Kidney epithelial cell (primary cell): ENCODE measurements at regions not wholly inside any gene's neighbourhood (a gene's known extent, or its start where the extent isn't known, plus 50 kb on each side); places are given as distances from the start of the nearest gene placed in this dataset.

Source experiments
- DNase-seq: peaks from one replicate; pipeline ENCODE4 v3.0.0-alpha.2; 2010; ENCODE audit warnings: low read depth
- H3K27me3 ChIP-seq: 2 replicates; pipeline ENCODE4 v1.6.0; 2011; ENCODE audit warnings: low read length; ENCODE audit not compliant: control insufficient read depth, insufficient read depth
- H3K36me3 ChIP-seq: 2 replicates; pipeline ENCODE4 v1.5.1; 2011; ENCODE audit warnings: low read length; ENCODE audit not compliant: control insufficient read depth, insufficient read depth
- H3K4me3 ChIP-seq: 2 replicates; pipeline ENCODE4 v1.5.1; 2011; ENCODE audit warnings: low read depth, mild to moderate bottlenecking, control low read depth, low read length
- TF ChIP-seq, protein P1 (sequence below): IDR thresholded peaks from 2 replicates; pipeline ENCODE4 v1.5.1; 2011; ENCODE audit warnings: mild to moderate bottlenecking, moderate library complexity, low read length, control low read depth, inconsistent platforms; ENCODE audit not compliant: insufficient read depth, poor library complexity, severe bottlenecking

DNA sequence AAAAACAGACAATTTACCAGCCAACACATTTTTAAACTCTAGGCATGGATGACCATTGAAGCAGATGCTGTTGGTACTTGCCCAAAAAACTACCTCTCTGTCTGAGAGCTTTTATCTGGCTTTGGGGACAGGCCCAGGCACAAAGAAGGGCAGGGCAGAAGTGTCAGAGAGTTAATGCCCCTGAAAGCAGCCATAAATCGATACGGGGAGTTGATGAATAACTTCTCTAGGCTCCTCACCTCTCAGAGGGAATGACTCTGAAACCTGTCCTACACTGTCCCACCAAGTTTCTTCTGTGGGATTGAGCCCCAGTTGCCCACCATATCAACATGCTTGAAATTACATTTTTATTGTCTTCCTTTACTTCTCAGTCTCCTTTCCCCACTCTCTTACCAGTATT is 113.0 kb upstream of the DAAM1 start:
- Histone ChIP-seq H3K27me3 (no peaks in the 10 kb centered on the region), H3K36me3 (no peaks in the 10 kb centered on the region), H3K4me3 (no peak overlapping the region)
- TF ChIP-seq, protein P1, sequence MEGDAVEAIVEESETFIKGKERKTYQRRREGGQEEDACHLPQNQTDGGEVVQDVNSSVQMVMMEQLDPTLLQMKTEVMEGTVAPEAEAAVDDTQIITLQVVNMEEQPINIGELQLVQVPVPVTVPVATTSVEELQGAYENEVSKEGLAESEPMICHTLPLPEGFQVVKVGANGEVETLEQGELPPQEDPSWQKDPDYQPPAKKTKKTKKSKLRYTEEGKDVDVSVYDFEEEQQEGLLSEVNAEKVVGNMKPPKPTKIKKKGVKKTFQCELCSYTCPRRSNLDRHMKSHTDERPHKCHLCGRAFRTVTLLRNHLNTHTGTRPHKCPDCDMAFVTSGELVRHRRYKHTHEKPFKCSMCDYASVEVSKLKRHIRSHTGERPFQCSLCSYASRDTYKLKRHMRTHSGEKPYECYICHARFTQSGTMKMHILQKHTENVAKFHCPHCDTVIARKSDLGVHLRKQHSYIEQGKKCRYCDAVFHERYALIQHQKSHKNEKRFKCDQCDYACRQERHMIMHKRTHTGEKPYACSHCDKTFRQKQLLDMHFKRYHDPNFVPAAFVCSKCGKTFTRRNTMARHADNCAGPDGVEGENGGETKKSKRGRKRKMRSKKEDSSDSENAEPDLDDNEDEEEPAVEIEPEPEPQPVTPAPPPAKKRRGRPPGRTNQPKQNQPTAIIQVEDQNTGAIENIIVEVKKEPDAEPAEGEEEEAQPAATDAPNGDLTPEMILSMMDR: no peak
- DNase-seq: no peak

DNA sequence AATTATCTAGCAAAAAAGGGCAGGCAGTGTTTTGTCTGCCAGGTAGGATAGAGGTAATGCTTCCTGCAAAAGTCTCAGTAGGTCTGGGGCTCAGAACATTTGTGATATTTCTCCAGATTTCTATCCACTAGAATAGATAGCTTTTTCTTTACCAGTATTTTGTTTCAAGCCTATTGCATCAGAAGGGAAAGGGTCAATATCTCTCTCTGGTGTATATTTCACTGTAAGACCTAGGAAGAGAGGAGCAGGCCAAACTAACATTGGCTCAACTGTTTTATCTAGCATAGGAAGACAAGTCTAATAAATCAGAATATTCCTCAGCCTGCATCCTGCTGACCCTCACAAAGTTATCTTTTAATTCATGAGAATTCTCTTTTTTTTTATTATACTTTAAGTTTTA is 106.7 kb upstream of the DAAM1 start:
- Histone ChIP-seq H3K4me3 (no peak overlapping the region), H3K27me3 (no peaks in the 10 kb centered on the region), H3K36me3 (no peaks in the 10 kb centered on the region)
- TF ChIP-seq, protein P1: no peak
- no peak for DNase-seq

DNA sequence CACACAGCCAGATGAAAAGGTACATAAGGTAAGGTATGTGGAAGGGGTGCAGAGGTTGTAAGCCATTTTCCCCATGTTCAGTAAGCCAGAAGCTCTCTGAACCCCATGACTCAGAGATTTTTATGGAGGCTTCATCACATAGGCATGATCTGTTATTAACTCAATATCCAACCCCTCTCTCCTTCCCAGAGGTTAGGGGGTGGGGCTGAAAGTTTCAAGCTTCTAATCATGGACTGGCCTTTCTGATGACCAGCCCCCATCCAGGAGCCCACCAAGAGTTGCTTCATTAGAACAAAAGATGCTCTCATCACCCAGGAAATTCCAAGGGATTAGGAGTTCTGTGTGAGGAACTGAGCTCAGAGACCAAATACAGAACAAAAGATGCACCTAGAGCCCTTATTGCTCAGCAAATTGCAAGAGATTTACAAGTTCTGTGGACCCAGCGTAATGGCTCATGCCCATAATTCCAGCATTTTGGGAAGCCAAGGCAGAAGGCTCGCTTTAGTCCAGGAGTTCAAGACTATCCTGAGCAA is 103.2 kb upstream of the DAAM1 start:
- no peak for DNase-seq
- no peaks in the 10 kb centered on the region for H3K27me3 ChIP-seq
- TF ChIP-seq, protein P1: no peak
- no peaks in the 10 kb centered on the region for H3K36me3 ChIP-seq
- no peak overlapping the region for H3K4me3 ChIP-seq

GRCh38 chr14:59086241-59086882 is 102.1 kb upstream of the DAAM1 start:
- Histone ChIP-seq H3K4me3 (no peak overlapping the region), H3K36me3 (no peaks in the 10 kb centered on the region), H3K27me3 (no peaks in the 10 kb centered on the region)
- DNase-seq: no peak
- TF ChIP-seq, protein P1: no peak

DNA sequence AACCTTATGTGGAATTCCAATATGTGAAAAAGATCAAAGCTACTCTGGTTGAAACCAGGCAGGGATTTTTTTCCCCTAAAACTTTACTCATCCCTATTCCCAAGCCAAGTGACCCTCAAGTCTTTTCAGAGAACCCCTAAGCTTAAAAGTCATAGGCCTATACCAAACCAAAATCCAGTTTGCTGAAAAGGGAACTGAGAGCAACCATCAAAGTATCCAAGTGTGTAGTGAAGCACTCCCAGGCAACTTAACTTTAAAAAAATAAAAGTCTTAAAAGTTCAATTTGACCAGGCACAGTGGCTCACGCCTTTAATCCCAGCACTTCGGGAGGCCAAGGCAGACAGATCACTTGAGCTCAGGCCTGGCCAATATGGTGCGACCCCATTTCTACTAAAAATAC is 101.2 kb upstream of the DAAM1 start:
- DNase-seq: no peak
- TF ChIP-seq, protein P1: no peak
- Histone ChIP-seq H3K36me3 (no peaks in the 10 kb centered on the region), H3K4me3 (no peak overlapping the region), H3K27me3 (no peaks in the 10 kb centered on the region)

DNA sequence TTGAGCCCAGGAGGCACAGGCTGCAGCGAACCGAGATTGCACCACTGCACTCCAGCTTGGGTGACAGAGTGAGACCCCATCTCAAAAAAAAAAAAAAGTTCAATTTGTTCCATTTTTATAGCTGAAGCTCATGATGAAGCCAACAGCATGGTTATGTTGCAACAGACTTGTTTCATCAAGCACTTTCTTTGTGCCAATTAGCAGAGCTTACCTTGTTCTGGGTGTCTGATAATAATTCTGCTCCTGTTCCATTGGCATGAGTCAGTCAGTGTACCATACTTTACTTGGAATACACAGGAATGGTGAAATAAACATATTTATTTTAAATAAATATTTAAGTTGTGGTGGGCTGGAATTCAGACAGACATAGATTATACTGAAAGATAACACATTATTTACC is 100.8 kb upstream of the DAAM1 start:
- Histone ChIP-seq H3K36me3 (no peaks in the 10 kb centered on the region), H3K4me3 (no peak overlapping the region), H3K27me3 (no peaks in the 10 kb centered on the region)
- TF ChIP-seq, protein P1: no peak
- no peak for DNase-seq
